GM06990 (cell line): ENCODE measurements at regions not wholly inside any gene's neighbourhood (a gene's known extent, or its start where the extent isn't known, plus 50 kb on each side); places are given as distances from the start of the nearest gene placed in this dataset.
"Not testable (repeated sequence)": the region's sequence is repeated elsewhere in the genome, so short reads cannot be mapped to it uniquely, and the experiment has no call there.

Source experiments
- DNase-seq: peaks from one replicate; pipeline ENCODE4 v3.0.0-alpha.2; 2011; ENCODE audit not compliant: insufficient read length; ENCODE audit errors: extremely low read depth
- H3K27me3 ChIP-seq: replicated peaks from 2 replicates; pipeline ENCODE4 v1.6.0; 2011; ENCODE audit warnings: low read length; ENCODE audit not compliant: control insufficient read depth, insufficient read depth
- H3K36me3 ChIP-seq: 2 replicates; pipeline ENCODE4 v1.5.1; 2011; ENCODE audit warnings: low read length; ENCODE audit not compliant: control insufficient read depth, insufficient read depth
- H3K4me3 ChIP-seq: replicated peaks from 2 replicates; pipeline ENCODE4 v1.5.1; 2011; ENCODE audit warnings: low read depth, mild to moderate bottlenecking, control low read depth, low read length
- CTCF ChIP-seq: IDR thresholded peaks from 2 replicates; pipeline ENCODE4 v1.5.1; 2011; ENCODE audit warnings: low read length, control low read depth, mild to moderate bottlenecking, inconsistent platforms; ENCODE audit not compliant: insufficient read depth, poor library complexity, severe bottlenecking

GRCh38 chr14:105682956-105683570 is 156.7 kb downstream of the TMEM121 start:
- no peak for DNase-seq
- no peak overlapping the region for H3K4me3 ChIP-seq

GRCh38 chr14:105684056-105684455 is 157.7 kb downstream of the TMEM121 start:
- H3K27me3 ChIP-seq, H3K4me3 ChIP-seq, H3K36me3 ChIP-seq, DNase-seq: not testable (repeated sequence)

More at GRCh38 chr14:105682956-105683570, 156.7 kb downstream of the TMEM121 start:
- TF ChIP-seq CTCF, result no peak
- Histone ChIP-seq H3K36me3 (no peaks in the 10 kb centered on the region), H3K27me3 (no peaks in the 10 kb centered on the region)

GRCh38 chr14:105684597-105684996 is 158.2 kb downstream of the TMEM121 start:
- H3K27me3 ChIP-seq, H3K36me3 ChIP-seq, DNase-seq, H3K4me3 ChIP-seq: not testable (repeated sequence)

- no peaks in the 10 kb centered on the region for H3K36me3 ChIP-seq
- no peak for DNase-seq
- TF ChIP-seq CTCF, result no peak
- H3K4me3 ChIP-seq, result no peak overlapping the region
- no peaks in the 10 kb centered on the region for H3K27me3 ChIP-seq
These were observed 158.6 kb downstream of the TMEM121 start for GRCh38 chr14:105685003-105685402.

GRCh38 chr14:105685605-105686004 is 159.2 kb downstream of the TMEM121 start:
- not testable (repeated sequence) for H3K27me3 ChIP-seq, DNase-seq, H3K4me3 ChIP-seq, H3K36me3 ChIP-seq

GRCh38 chr14:105686050-105686449 is 159.7 kb downstream of the TMEM121 start:
- H3K36me3 ChIP-seq, DNase-seq, H3K27me3 ChIP-seq, H3K4me3 ChIP-seq: not testable (repeated sequence)

- DNase-seq, H3K36me3 ChIP-seq, H3K27me3 ChIP-seq, H3K4me3 ChIP-seq: not testable (repeated sequence)
These were observed 160.2 kb downstream of the TMEM121 start for GRCh38 chr14:105686462-105687170.

GRCh38 chr14:105687171-105688022 is 161.0 kb downstream of the TMEM121 start:
- not testable (repeated sequence) for DNase-seq, H3K36me3 ChIP-seq, H3K4me3 ChIP-seq, H3K27me3 ChIP-seq

- DNase-seq, result peak; percentile 78
- H3K36me3 ChIP-seq, H3K27me3 ChIP-seq, H3K4me3 ChIP-seq: not testable (repeated sequence)
These were observed 161.6 kb downstream of the TMEM121 start for GRCh38 chr14:105688023-105688351.

GRCh38 chr14:105688664-105689221 is 162.4 kb downstream of the TMEM121 start:
- not testable (repeated sequence) for DNase-seq, H3K4me3 ChIP-seq, H3K36me3 ChIP-seq, H3K27me3 ChIP-seq
